Adipocyte (in vitro differentiated cells): ENCODE measurements at regions not wholly inside any gene's neighbourhood (a gene's known extent, or its start where the extent isn't known, plus 50 kb on each side); places are given as distances from the start of the nearest gene placed in this dataset.

ENCODE experiments used
- DNase-seq: peaks from one replicate; pipeline ENCODE4 v3.0.0-alpha.2; 2015; ENCODE audit warnings: low read depth
- H3K27me3 ChIP-seq: replicated peaks from 2 replicates; pipeline ENCODE4 v1.7.0; 2013; ENCODE audit warnings: mild to moderate bottlenecking, low read length, moderate library complexity; ENCODE audit not compliant: control insufficient read depth, insufficient read depth
- H3K36me3 ChIP-seq: 2 replicates; pipeline ENCODE4 v1.7.0; 2013; ENCODE audit warnings: low read length, mild to moderate bottlenecking, moderate library complexity; ENCODE audit not compliant: control insufficient read depth, insufficient read depth, severe bottlenecking
- H3K4me1 ChIP-seq: 2 replicates; pipeline ENCODE4 v1.7.0; 2013; ENCODE audit warnings: mild to moderate bottlenecking, low read length, moderate library complexity; ENCODE audit not compliant: control insufficient read depth, insufficient read depth
- H3K4me3 ChIP-seq: 2 replicates; pipeline ENCODE4 v1.7.0; 2013; ENCODE audit warnings: mild to moderate bottlenecking, low read length, moderate library complexity
- H3K9ac ChIP-seq: 2 replicates; pipeline ENCODE4 v1.7.0; 2013; ENCODE audit warnings: mild to moderate bottlenecking, low read length, moderate library complexity
- H3K9me3 ChIP-seq: 2 replicates; pipeline ENCODE4 v1.7.0; 2013; ENCODE audit warnings: mild to moderate bottlenecking, low read length, moderate library complexity; ENCODE audit not compliant: control insufficient read depth

DNA sequence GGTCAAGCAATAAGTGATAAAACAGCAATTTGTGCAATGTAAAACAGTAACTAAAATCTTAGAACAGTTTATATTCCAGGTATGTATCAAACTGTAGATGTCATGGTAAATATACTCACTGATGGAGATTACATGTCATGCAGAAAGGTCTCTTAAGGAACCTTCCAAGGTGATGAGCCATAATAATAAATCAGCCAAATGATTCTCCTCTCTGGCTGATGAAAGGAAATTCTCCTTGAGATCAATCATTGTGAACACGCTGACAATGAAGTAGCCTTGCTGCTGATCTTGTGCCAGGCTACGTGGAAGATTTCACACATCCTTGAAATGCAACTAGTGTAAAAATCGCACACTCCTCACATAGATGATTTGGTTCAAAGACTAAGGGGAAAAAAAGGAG lies 392.5 kb upstream of the CDH7 start:
- Histone ChIP-seq H3K9me3 (no peaks in the 10 kb centered on the region), H3K4me3 (no peak overlapping the region), H3K9ac (no peak overlapping the region), H3K27me3 (no peaks in the 10 kb centered on the region), H3K36me3 (no peaks in the 10 kb centered on the region), H3K4me1 (peaks cover 4% of the 10 kb centered on the region)
- DNase-seq, result no peak

DNA sequence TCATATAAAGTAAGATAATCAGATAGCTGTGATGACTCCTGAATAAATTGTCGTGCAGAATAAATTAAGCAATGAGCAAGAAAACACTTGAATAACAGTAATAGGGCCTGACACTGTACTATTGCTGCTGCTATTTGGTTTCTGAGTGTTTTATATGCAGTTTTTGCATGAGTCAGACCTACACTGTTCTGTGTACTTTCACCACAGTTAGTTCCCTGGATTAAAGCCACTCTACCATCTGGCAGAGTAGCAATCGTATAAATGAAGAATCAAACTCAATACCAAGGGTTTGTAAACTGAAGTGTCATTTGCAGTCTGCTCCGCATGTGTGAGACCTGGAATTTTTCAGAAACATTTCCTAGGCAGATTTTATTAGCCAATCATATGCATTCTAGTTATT lies 398.6 kb upstream of the CDH7 start:
- H3K9ac ChIP-seq, result no peak overlapping the region
- H3K27me3 ChIP-seq, result no peaks in the 10 kb centered on the region
- H3K36me3 ChIP-seq, result no peaks in the 10 kb centered on the region
- no peak overlapping the region for H3K4me3 ChIP-seq
- H3K9me3 ChIP-seq, result no peaks in the 10 kb centered on the region
- DNase-seq, result no peak
- peaks cover 9% of the 10 kb centered on the region for H3K4me1 ChIP-seq

DNA sequence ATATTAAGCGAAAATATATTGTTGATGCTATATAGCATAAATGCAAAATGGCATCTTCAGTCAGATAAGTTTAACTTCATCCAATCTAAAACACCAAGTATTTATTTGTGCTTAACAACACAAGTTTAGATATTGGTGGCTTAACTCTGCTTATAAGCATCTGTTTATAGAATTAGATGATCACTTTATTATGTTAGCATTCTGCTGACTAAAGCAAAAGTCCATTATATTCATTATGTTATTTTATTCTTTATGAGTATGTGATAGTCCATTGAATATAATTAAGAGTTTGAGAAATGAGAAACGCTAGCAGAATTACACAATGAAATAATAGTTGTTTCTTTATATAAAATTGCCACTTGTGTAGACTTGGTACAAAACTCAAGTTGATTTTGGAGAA lies 401.2 kb upstream of the CDH7 start:
- H3K4me3 ChIP-seq, result no peak overlapping the region
- peaks cover 5% of the 10 kb centered on the region for H3K4me1 ChIP-seq
- no peaks in the 10 kb centered on the region for H3K9me3 ChIP-seq
- DNase-seq, result no peak
- no peak overlapping the region for H3K9ac ChIP-seq
- no peaks in the 10 kb centered on the region for H3K36me3 ChIP-seq
- no peaks in the 10 kb centered on the region for H3K27me3 ChIP-seq

- Histone ChIP-seq H3K36me3 (no peaks in the 10 kb centered on the region), H3K4me1 (peaks cover 5% of the 10 kb centered on the region), H3K27me3 (no peaks in the 10 kb centered on the region), H3K9me3 (no peaks in the 10 kb centered on the region), H3K4me3 (no peak overlapping the region), H3K9ac (no peak overlapping the region)
- no peak for DNase-seq
Observed at GRCh38 chr18:65347446-65347845, 403.4 kb upstream of the CDH7 start.

GRCh38 chr18:65346086-65346485 lies 404.7 kb upstream of the CDH7 start:
- no peaks in the 10 kb centered on the region for H3K4me1 ChIP-seq
- no peaks in the 10 kb centered on the region for H3K27me3 ChIP-seq
- no peaks in the 10 kb centered on the region for H3K36me3 ChIP-seq
- H3K9ac ChIP-seq, result no peak overlapping the region
- no peak for DNase-seq
- H3K4me3 ChIP-seq, result no peak overlapping the region
- H3K9me3 ChIP-seq, result no peaks in the 10 kb centered on the region

- no peak for DNase-seq
- H3K9ac ChIP-seq, result no peak overlapping the region
Observed at GRCh38 chr18:65343571-65343970, 407.2 kb upstream of the CDH7 start.

DNA sequence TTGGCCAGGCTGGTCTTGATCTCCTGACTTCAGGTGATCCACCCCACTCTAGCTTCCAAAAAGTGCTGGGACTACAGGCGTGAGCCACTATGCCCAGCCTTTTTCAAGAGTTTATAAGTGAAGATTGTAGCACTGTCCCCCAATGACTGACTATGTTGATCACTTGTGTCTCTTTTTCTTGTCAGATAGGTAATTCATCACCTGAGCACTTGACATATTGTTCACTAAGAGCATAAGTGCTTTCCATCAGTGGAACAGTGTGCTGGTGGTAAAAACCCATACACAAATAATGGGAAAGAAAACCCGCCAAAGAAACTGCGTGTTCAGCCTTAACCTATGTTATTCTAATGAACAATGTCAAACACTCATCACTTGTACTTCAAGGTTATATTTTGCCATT lies 414.4 kb upstream of the CDH7 start:
- no peaks in the 10 kb centered on the region for H3K9me3 ChIP-seq
- H3K27me3 ChIP-seq, result no peaks in the 10 kb centered on the region
- no peaks in the 10 kb centered on the region for H3K36me3 ChIP-seq
- H3K9ac ChIP-seq, result no peak overlapping the region
- H3K4me1 ChIP-seq, result no peaks in the 10 kb centered on the region
- DNase-seq, result no peak
- H3K4me3 ChIP-seq, result no peak overlapping the region

More at GRCh38 chr18:65343571-65343970, 407.2 kb upstream of the CDH7 start:
- no peak overlapping the region for H3K4me3 ChIP-seq
- no peaks in the 10 kb centered on the region for H3K9me3 ChIP-seq
- no peaks in the 10 kb centered on the region for H3K27me3 ChIP-seq
- H3K36me3 ChIP-seq, result no peaks in the 10 kb centered on the region
- H3K4me1 ChIP-seq, result no peaks in the 10 kb centered on the region

DNA sequence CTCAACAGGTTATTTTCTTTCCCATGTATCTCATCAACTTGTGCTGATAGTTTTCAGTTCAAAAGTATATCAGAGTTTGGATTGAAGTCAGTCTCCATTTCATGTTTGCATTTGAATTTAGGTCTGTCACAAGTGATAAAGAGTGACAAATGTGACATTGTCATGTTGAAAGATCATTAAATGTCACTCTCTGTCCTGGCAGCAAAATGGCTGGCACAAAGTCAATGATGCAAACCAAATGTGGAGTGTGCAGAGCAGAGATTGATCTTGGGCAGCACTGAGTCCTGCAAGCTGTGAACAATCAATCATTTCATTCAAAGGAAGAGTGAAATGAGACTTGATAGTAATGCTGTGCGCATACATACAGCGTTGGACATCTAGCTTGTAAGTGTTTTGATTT lies 421.8 kb upstream of the CDH7 start:
- H3K9ac ChIP-seq, result no peak overlapping the region
- DNase-seq, result no peak
- H3K36me3 ChIP-seq, result no peaks in the 10 kb centered on the region
- H3K4me3 ChIP-seq, result no peak overlapping the region
- H3K4me1 ChIP-seq, result no peaks in the 10 kb centered on the region
- H3K9me3 ChIP-seq, result no peaks in the 10 kb centered on the region
- H3K27me3 ChIP-seq, result no peaks in the 10 kb centered on the region

- H3K9ac ChIP-seq, result no peak overlapping the region
- H3K4me3 ChIP-seq, result no peak overlapping the region
- H3K9me3 ChIP-seq, result no peaks in the 10 kb centered on the region
- no peaks in the 10 kb centered on the region for H3K4me1 ChIP-seq
- no peaks in the 10 kb centered on the region for H3K27me3 ChIP-seq
- no peak for DNase-seq
- H3K36me3 ChIP-seq, result no peaks in the 10 kb centered on the region
Observed at GRCh38 chr18:65326805-65327204, 424.0 kb upstream of the CDH7 start.

GRCh38 chr18:65322895-65323294 lies 427.9 kb upstream of the CDH7 start:
- Histone ChIP-seq H3K9me3 (no peaks in the 10 kb centered on the region), H3K4me3 (no peak overlapping the region)
- no peak for DNase-seq

DNA sequence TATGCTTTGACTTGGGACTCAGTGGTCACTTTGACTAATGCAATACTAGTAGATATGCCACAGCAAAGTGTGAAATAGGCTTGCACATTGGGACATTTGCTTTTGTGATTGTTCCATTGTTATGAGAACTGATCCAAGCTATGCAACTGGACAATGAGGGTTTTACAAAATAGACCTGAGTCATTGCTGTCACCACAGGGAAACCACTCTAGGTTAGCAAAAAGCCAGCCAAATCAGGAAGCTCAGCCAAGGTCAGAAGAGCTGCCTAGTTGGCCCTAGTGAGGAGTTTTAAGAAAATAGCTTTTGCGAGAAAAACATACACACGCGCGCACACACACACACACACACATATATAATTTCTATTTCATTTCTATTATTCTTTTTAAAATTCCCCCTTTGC lies 452.4 kb upstream of the CDH7 start:
- Histone ChIP-seq H3K4me1 (no peaks in the 10 kb centered on the region), H3K4me3 (no peak overlapping the region), H3K9me3 (no peaks in the 10 kb centered on the region), H3K27me3 (no peaks in the 10 kb centered on the region), H3K9ac (no peak overlapping the region), H3K36me3 (no peaks in the 10 kb centered on the region)
- no peak for DNase-seq

More at GRCh38 chr18:65322895-65323294, 427.9 kb upstream of the CDH7 start:
- H3K9ac ChIP-seq, result no peak overlapping the region
- H3K36me3 ChIP-seq, result no peaks in the 10 kb centered on the region
- H3K4me1 ChIP-seq, result no peaks in the 10 kb centered on the region
- H3K27me3 ChIP-seq, result no peaks in the 10 kb centered on the region

DNA sequence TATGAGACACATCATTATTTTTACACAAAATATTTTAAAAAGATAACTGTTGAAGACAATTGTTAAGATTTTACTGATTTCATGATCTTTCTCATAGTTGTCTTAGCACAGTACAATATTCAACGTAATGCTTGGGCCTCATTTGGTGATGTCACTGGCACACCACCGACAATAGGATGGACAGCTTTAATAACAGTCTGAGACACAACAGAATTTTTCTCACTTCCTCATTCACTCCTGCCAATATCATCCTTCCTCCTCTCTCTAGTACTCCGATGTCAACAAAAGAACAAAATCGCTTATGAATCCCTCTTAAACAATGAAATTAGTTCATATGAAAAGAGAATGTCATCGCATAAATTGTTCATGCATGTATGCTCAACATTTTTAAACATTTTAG lies 461.9 kb upstream of the CDH7 start:
- Histone ChIP-seq H3K27me3 (no peaks in the 10 kb centered on the region), H3K4me1 (no peaks in the 10 kb centered on the region), H3K36me3 (no peaks in the 10 kb centered on the region), H3K9ac (no peak overlapping the region), H3K4me3 (no peak overlapping the region), H3K9me3 (no peaks in the 10 kb centered on the region)
- no peak for DNase-seq
